ENCODE measurements at regions not wholly inside any gene's neighbourhood (a gene's known extent, or its start where the extent isn't known, plus 50 kb on each side); places are given as distances from the start of the nearest gene placed in this dataset.

- TF ChIP-seq POLR2A (IDR thresholded peaks at IDR 0.05) (no peak), CTCF (IDR thresholded peaks at IDR 0.05) (no peak)
Observed at GRCh38 chr7:53094827-53095226, 59.4 kb downstream of the POM121L12 start.
